Spleen (tissue), 11 donors: ENCODE measurements at regions not wholly inside any gene's neighbourhood (a gene's known extent, or its start where the extent isn't known, plus 50 kb on each side); places are given as distances from the start of the nearest gene placed in this dataset.

Experiments used
- DNase-seq: peaks from one replicate; pipeline ENCODE4 v3.0.0-alpha.2; 2020
- H3K27ac ChIP-seq, 8 donors: fragments of 200-600 bp; sonication (generic) in 7 of 8; 1 replicate in 4 of 8; 2 replicates in 4 of 8; pipeline versions ENCODE4 v1.5.0 to v1.8.0; 2016 to 2021; ENCODE audit warnings: inconsistent platforms in 4 of 8, mild to moderate bottlenecking in 4 of 8, moderate library complexity in 1 of 8
- H3K27me3 ChIP-seq, 7 donors: fragments of 200-600 bp; sonication (generic) in 6 of 7; replicated peaks in 1 of 7; 1 replicate in 4 of 7; 2 replicates in 3 of 7; pipeline versions ENCODE4 v1.5.0 to v1.8.0; 2016 to 2021; ENCODE audit warnings: inconsistent platforms in 3 of 7, mild to moderate bottlenecking in 1 of 7
- H3K36me3 ChIP-seq, 6 donors: fragments of 200-600 bp; sonication (generic) in 5 of 6; 1 replicate in 4 of 6; 2 replicates in 2 of 6; pipeline versions ENCODE4 v1.5.0 to v1.8.0; 2016 to 2021; ENCODE audit warnings: inconsistent platforms in 2 of 6
- H3K4me1 ChIP-seq, 6 donors: fragments of 200-600 bp; sonication (generic) in 5 of 6; 1 replicate in 3 of 6; 2 replicates in 3 of 6; pipeline versions ENCODE4 v1.5.0 to v1.8.0; 2016 to 2021; ENCODE audit warnings: inconsistent platforms in 3 of 6
- H3K4me3 ChIP-seq, 8 donors: fragments of 200-600 bp; sonication (generic) in 7 of 8; 1 replicate in 4 of 8; 2 replicates in 4 of 8; pipeline versions ENCODE4 v1.5.0 to v1.8.0; 2016 to 2021; ENCODE audit warnings: inconsistent platforms in 4 of 8, mild to moderate bottlenecking in 4 of 8, moderate library complexity in 2 of 8
- H3K9me3 ChIP-seq, 8 donors: fragments of 200-600 bp; sonication (generic) in 7 of 8; 1 replicate in 4 of 8; 2 replicates in 4 of 8; pipeline versions ENCODE4 v1.5.0 to v1.8.0; 2016 to 2021; ENCODE audit warnings: inconsistent platforms in 4 of 8
- CTCF ChIP-seq, 11 experiments: fragments of 200-600 bp in 7 of 11; fragments of 450-650 bp in 4 of 11; sonication (generic) in 4 of 11; IDR thresholded peaks in 8 of 11; conservative IDR thresholded peaks in 3 of 11; 1 replicate in 7 of 11; 2 replicates in 4 of 11; pipeline versions ENCODE4 v1.4.0 to v1.8.0; 2016 to 2021; ENCODE audit warnings: antibody characterized with exemption in 11 of 11, inconsistent platforms in 4 of 11, mild to moderate bottlenecking in 1 of 11
- POLR2A ChIP-seq, 3 donors: fragments of 450-650 bp; IDR thresholded peaks; one replicate each; pipeline ENCODE4 v1.5.1; 2017; ENCODE audit warnings: antibody characterized with exemption in 3 of 3, mild to moderate bottlenecking in 1 of 3
- POLR2AphosphoS5 ChIP-seq, 3 donors: sonication (generic); formaldehyde crosslinking; IDR thresholded peaks; one replicate each; pipeline ENCODE4 v1.5.1; 2017; ENCODE audit warnings: antibody characterized with exemption in 3 of 3
- WGBS, 5 donors: extraction: QIAGEN DNeasy Blood & Tissue Kit in 3 of 5; methylation state at CpG; one replicate each; pipeline versions ENCODE4 v1.1.5 to v1.1.7; 2013 to 2018; 5-methylcytosine and 5-hydroxymethylcytosine counted together
- intact Hi-C: fragments of 100-400 bp; cut with DNase I; formaldehyde crosslinking; loops from one replicate; pipeline ENCODE4 v1.15.0; 2023; ENCODE audit warnings: low total_unique reads
- donor health status: healthy with polysubstance abuse.
- donor health status: DM: no; HTN: no; CAD: no; lungs with moderate emphysema.
- donor health status: DM: no; HTN: no; CAD: no.
- donor health status: Bipolar disorder and iron deficiency.
- donor health status: healthy.
- donor health status: DM: no; HTN: no; CAD: no.
- donor health status: DM: yes; HTN: yes; CAD: no.

DNA sequence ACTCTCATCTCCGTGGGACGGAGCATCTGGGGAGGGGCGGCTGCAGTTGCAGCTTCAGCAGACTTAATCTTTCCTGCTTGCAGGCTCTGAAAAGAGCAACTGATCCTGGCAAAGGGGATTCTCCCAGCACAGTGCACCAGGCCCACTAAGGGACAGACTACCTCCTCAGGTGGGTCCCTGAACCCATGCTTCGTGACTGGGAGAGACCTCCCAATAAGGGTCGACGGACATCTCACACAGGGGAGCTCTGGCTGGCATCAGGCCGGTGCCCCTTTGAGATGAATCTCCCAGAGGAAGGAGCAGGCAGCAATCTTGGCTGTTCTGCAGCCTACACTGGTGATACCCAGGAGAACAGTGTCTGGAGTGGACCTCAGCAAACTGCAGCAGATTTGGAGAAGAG, 303.3 kb upstream of the FGF16 start:
- peaks cover 0 to 16% (median 0%) of the 10 kb centered on the region in 8 donors for H3K9me3 ChIP-seq
- peaks cover 0 to 5% (median 0%) of the 10 kb centered on the region in 7 donors for H3K27me3 ChIP-seq
- DNase-seq = no peak
- TF ChIP-seq POLR2A (IDR thresholded peaks at IDR 0.05) = no peak
- TF ChIP-seq CTCF (IDR thresholded peaks at IDR 0.05 in 8 of 11, conservative IDR thresholded peaks at IDR 0.05 in 3 of 11) = no peak
- no peak for TF ChIP-seq POLR2AphosphoS5 (IDR thresholded peaks at IDR 0.05)
- H3K4me1 ChIP-seq = no peaks in the 10 kb centered on the region
- no peaks in the 10 kb centered on the region for H3K36me3 ChIP-seq
- no peak overlapping the region for H3K4me3 ChIP-seq
- intact Hi-C loops = no loop called here
- WGBS, 5 donors = 79 to 100% (median 81%) methylated on average over 1 to 7 of the region's 7 CpGs
- H3K27ac ChIP-seq = no peak overlapping the region

- TF ChIP-seq POLR2AphosphoS5 (IDR thresholded peaks at IDR 0.05) (no peak), CTCF (IDR thresholded peaks at IDR 0.05 in 8 of 11, conservative IDR thresholded peaks at IDR 0.05 in 3 of 11) (peak in 3 of 11 experiments; percentile 15 to 26 (median 23))
- peak; percentile 66 for DNase-seq
- Histone ChIP-seq H3K9me3 (peaks cover 0 to 30% (median 10%) of the 10 kb centered on the region in 8 donors), H3K4me1 (no peaks in the 10 kb centered on the region), H3K27ac (no peak overlapping the region), H3K4me3 (no peak overlapping the region), H3K27me3 (no peaks in the 10 kb centered on the region), H3K36me3 (no peaks in the 10 kb centered on the region)
- intact Hi-C loops = no loop called here
- 10 to 32% (median 11%) methylated on average over 2 of the region's 2 CpGs; no CpG with 5 or more reads in 1 of the 5 donors for WGBS, 5 donors
Observed at GRCh38 chrX:77160301-77160700, 286.9 kb upstream of the FGF16 start.

DNA sequence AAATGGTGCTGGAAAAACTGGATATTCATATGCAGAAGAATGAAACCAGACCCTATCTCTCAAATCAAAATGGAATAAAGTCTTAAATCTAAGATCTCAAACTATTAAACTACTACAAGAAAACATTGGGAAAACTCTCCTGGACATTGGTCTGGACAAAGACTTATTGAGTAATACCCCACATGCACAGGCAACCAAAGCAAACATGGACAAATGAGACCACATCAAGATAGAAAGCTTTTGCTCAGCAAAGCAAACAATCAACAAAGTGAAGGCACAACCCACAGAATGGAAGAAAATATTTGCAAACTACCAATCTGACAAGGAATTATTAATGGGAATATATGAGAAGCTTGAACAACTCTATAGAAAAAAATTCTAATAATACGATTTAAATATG, 284.4 kb upstream of the FGF16 start:
- H3K4me1 ChIP-seq = no peaks in the 10 kb centered on the region
- WGBS, 5 donors = 68 to 100% (median 81%) methylated on average over 1 of the region's 1 CpG
- no peak overlapping the region for H3K27ac ChIP-seq
- peaks cover 0 to 28% (median 10%) of the 10 kb centered on the region in 8 donors for H3K9me3 ChIP-seq
- no peaks in the 10 kb centered on the region for H3K36me3 ChIP-seq
- intact Hi-C loops = no loop called here
- TF ChIP-seq POLR2AphosphoS5 (IDR thresholded peaks at IDR 0.05) (no peak), POLR2A (IDR thresholded peaks at IDR 0.05) (no peak), CTCF (IDR thresholded peaks at IDR 0.05 in 8 of 11, conservative IDR thresholded peaks at IDR 0.05 in 3 of 11) (no peak)
- DNase-seq = no peak
- no peaks in the 10 kb centered on the region for H3K27me3 ChIP-seq
- no peak overlapping the region for H3K4me3 ChIP-seq

DNA sequence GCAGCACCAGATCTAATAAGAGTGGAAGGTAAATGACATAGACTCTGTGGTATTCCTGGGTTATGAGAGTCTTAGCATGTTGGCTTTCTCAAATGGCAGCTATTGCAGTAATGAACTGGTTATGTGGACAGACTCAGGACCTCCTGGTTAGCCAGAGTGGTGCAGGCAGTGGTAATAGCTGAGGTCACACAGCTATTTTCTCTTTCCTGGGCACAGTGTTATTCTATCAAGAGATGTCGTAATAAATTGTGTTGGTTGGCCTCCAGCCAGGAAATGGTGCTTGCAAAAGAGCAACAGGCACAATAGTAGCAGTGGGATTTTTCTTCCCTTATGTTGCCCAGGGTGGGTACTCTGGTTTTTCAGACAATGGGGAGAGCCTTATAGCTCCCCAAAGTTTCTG, 279.2 kb upstream of the FGF16 start:
- TF ChIP-seq POLR2A (IDR thresholded peaks at IDR 0.05) = no peak
- H3K27ac ChIP-seq = no peak overlapping the region
- no peak overlapping the region for H3K4me3 ChIP-seq
- peaks cover 0 to 7% (median 0%) of the 10 kb centered on the region in 7 donors for H3K27me3 ChIP-seq
- intact Hi-C loops = no loop called here
- no peaks in the 10 kb centered on the region for H3K4me1 ChIP-seq
- 13 to 44% (median 30%) methylated on average over 1 of the region's 1 CpG for WGBS, 5 donors
- peaks cover 0 to 4% (median 0%) of the 10 kb centered on the region in 8 donors for H3K9me3 ChIP-seq
- no peaks in the 10 kb centered on the region for H3K36me3 ChIP-seq
- DNase-seq = no peak
